ENCODE measurements at regions not wholly inside any gene's neighbourhood (a gene's known extent, or its start where the extent isn't known, plus 50 kb on each side); places are given as distances from the start of the nearest gene placed in this dataset.

DNA sequence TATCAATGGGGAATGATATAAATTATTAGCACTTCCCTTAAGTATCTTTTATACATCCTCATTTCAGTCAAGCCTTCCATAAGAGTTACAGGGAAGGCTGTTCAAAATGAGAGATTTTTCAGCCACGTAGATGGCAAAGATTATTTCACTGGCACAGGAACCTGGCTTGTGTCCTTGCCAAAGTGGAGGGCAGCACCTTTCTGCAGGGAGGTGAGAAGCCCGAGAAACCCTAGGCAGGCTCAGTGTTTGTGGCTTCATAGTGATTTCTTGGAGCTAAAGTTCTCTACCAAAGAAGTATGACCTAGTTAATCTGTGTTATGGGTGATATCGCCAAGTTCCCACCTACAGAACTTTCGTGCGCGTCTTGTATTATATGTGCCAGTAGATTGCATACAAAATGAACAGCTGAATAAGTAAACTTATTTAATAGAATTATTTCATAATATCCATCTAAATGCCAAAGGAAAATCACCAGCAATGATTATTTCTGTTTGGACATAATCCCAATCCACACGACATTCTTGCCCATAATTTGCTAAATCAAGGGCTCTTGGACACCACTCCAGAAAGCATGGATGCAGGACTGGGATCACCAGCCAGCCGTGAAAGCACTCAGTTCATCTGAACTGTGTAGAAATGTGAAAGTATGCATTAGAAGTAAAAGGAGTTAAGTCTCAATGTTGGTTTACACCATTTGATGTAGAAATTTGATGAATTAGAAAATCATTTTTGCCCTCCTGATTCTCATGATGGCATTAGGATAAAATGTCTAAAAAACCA, 150.4 kb upstream of the RNF32 start:
- Histone ChIP-seq H3K27me3 (ENCODE audit: control insufficient read depth in 1 of 2, insufficient read depth in 2 of 2, low read length in 1 of 2) (no peaks in the 10 kb centered on the region), H3K27ac (ENCODE audit: low read depth in 1 of 2, low read length in 2 of 2) (no peak overlapping the region), H3K36me3 (ENCODE audit: control insufficient read depth in 1 of 2, insufficient read depth in 2 of 2, low read length in 1 of 2) (no peaks in the 10 kb centered on the region), H3K9me3 (ENCODE audit: control insufficient read depth, low read length) (no peaks in the 10 kb centered on the region), H3K4me3 (ENCODE audit: low read length in 2 of 2) (no peak overlapping the region), H3K4me1 (ENCODE audit: control insufficient read depth in 1 of 2, insufficient read depth in 2 of 2, low read length in 2 of 2) (no peaks in the 10 kb centered on the region)
- 80 to 82% methylated on average over 8 of the region's 8 CpGs for WGBS, 2 donors
- intact Hi-C loops (cut with DNase I) = no loop called here
- ATAC-seq (ENCODE audit: low FRiP score) = no peak
- no peak for DNase-seq

DNA sequence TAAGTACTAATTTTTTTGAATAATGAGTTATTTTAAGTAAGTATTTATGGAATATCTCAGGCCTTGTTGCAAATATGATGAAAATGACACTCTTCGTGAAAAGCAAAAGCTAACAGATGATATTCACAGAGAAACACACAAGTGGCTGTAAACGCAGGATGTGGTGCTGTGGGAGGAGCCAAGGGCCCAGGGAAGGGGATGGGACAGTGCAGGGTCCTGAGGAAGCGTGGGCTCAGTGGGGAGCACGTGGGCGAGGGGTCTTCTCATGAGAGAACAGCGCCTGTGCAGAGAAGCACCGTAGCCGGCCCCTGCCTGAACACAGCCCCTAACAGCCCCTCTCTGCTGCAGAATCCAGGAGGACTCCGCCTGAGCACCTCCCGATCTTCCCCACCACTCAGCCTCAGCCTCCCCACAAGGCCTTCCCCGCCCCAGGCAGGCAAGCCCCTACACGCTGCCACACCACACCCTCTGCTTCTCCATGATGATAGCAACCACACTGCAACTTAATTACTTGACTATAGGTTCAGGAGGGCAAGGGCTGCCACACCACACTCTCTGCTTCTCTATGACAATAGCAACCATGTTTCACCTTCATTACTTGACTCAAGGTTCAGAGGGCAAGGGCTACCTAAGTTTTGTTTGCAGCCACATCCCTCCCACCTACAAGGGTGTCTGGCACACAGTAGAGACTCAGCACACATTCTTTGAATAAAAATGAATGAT, 152.6 kb upstream of the RNF32 start:
- DNase-seq = no peak
- no peak for ATAC-seq (ENCODE audit: low FRiP score)
- 66 to 67% methylated on average over 12 of the region's 12 CpGs for WGBS, 2 donors
- Histone ChIP-seq H3K4me1 (ENCODE audit: control insufficient read depth in 1 of 2, insufficient read depth in 2 of 2, low read length in 2 of 2) (no peaks in the 10 kb centered on the region), H3K27ac (ENCODE audit: low read depth in 1 of 2, low read length in 2 of 2) (no peak overlapping the region), H3K4me3 (ENCODE audit: low read length in 2 of 2) (no peak overlapping the region), H3K36me3 (ENCODE audit: control insufficient read depth in 1 of 2, insufficient read depth in 2 of 2, low read length in 1 of 2) (no peaks in the 10 kb centered on the region), H3K9me3 (ENCODE audit: control insufficient read depth, low read length) (no peaks in the 10 kb centered on the region), H3K27me3 (ENCODE audit: control insufficient read depth in 1 of 2, insufficient read depth in 2 of 2, low read length in 1 of 2) (no peaks in the 10 kb centered on the region)
- intact Hi-C loops (cut with DNase I) = no loop called here

DNA sequence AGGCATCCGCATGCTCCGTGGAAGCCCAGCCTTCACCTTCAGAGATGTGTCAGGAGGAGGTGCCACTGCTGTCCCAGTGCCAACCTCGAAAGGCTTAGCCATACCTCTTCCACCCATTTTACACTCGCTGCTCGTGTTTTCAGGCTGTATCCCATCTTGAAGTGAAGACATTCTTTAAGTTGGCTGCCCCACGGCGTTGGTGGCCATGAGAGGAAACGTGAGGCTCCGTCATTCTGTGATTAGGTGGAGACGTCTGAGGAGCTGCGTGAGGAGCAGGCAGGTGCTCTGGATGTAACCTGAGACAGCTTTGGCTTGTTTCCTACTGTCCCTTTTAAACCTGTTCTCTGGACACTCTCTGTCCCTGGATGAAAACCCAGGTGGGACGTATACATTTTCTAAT, 159.9 kb upstream of the RNF32 start:
- Histone ChIP-seq H3K27ac (ENCODE audit: low read depth in 1 of 2, low read length in 2 of 2) (no peak overlapping the region), H3K36me3 (ENCODE audit: control insufficient read depth in 1 of 2, insufficient read depth in 2 of 2, low read length in 1 of 2) (no peaks in the 10 kb centered on the region), H3K9me3 (ENCODE audit: control insufficient read depth, low read length) (no peaks in the 10 kb centered on the region), H3K27me3 (ENCODE audit: control insufficient read depth in 1 of 2, insufficient read depth in 2 of 2, low read length in 1 of 2) (no peaks in the 10 kb centered on the region), H3K4me1 (ENCODE audit: control insufficient read depth in 1 of 2, insufficient read depth in 2 of 2, low read length in 2 of 2) (no peaks in the 10 kb centered on the region), H3K4me3 (ENCODE audit: low read length in 2 of 2) (no peak overlapping the region)
- intact Hi-C loops (cut with DNase I) = no loop called here
- DNase-seq (no peak), ATAC-seq (ENCODE audit: low FRiP score) (no peak)
- 75 to 80% methylated on average over 12 of the region's 12 CpGs for WGBS, 2 donors

DNA sequence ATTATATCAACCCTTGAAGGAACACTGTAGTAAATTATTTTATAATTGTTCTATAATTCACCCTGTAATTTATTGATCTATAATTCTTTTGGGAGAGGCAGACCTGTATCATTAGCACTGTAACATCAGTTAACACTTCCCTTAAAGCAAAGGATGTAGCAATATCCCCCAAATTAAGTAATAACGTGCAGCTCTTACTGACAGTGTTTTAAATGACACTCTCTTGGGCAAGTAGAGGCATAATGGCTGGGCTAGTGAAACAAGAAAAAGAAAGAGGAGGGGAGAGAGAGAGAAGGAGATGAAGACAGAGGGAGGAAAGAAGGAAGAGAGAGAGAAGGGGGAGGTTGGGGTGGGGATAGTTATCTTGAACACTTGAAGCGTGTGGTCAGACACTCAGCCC, 161.0 kb upstream of the RNF32 start:
- Histone ChIP-seq H3K4me3 (ENCODE audit: low read length in 2 of 2) (no peak overlapping the region), H3K4me1 (ENCODE audit: control insufficient read depth in 1 of 2, insufficient read depth in 2 of 2, low read length in 2 of 2) (no peaks in the 10 kb centered on the region), H3K36me3 (ENCODE audit: control insufficient read depth in 1 of 2, insufficient read depth in 2 of 2, low read length in 1 of 2) (no peaks in the 10 kb centered on the region), H3K27ac (ENCODE audit: low read depth in 1 of 2, low read length in 2 of 2) (no peak overlapping the region), H3K9me3 (ENCODE audit: control insufficient read depth, low read length) (no peaks in the 10 kb centered on the region), H3K27me3 (ENCODE audit: control insufficient read depth in 1 of 2, insufficient read depth in 2 of 2, low read length in 1 of 2) (no peaks in the 10 kb centered on the region)
- intact Hi-C loops (cut with DNase I) = no loop called here
- 48% methylated on average over 2 of the region's 2 CpGs for WGBS, 2 donors
- no peak for ATAC-seq (ENCODE audit: low FRiP score)
- no peak for DNase-seq

DNA sequence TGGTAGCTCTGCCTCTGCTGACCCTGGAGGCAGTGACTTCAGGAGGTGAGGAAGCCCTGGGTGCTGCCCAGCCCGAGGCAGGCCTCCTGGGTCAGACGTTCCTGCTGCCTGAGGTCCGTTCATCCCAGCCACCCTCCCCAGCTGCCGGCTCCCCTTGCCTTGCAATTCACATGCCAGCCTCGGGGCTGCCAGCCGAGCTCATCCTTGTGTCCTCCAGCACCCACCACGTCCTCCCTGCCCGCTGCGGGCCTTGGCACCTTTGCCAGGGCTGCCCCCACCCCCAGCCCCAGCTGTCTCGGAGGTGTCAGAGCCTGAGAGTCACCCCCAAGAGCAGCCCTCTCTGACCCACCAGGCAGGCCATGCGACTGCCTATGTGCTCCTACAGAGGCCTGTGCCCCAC, 162.1 kb upstream of the RNF32 start:
- no peaks in the 10 kb centered on the region for H3K36me3 ChIP-seq (ENCODE audit: control insufficient read depth in 1 of 2, insufficient read depth in 2 of 2, low read length in 1 of 2)
- no peaks in the 10 kb centered on the region for H3K4me1 ChIP-seq (ENCODE audit: control insufficient read depth in 1 of 2, insufficient read depth in 2 of 2, low read length in 2 of 2)
- no peaks in the 10 kb centered on the region for H3K9me3 ChIP-seq (ENCODE audit: control insufficient read depth, low read length)
- ATAC-seq (ENCODE audit: low FRiP score) (peak; percentile 60), DNase-seq (no peak)
- H3K27me3 ChIP-seq (ENCODE audit: control insufficient read depth in 1 of 2, insufficient read depth in 2 of 2, low read length in 1 of 2) = no peaks in the 10 kb centered on the region
- WGBS, 2 donors = 75 to 81% methylated on average over 11 of the region's 11 CpGs
- H3K27ac ChIP-seq (ENCODE audit: low read depth in 1 of 2, low read length in 2 of 2) = no peak overlapping the region
- intact Hi-C loops (cut with DNase I) = no loop called here
- no peak overlapping the region for H3K4me3 ChIP-seq (ENCODE audit: low read length in 2 of 2)

DNA sequence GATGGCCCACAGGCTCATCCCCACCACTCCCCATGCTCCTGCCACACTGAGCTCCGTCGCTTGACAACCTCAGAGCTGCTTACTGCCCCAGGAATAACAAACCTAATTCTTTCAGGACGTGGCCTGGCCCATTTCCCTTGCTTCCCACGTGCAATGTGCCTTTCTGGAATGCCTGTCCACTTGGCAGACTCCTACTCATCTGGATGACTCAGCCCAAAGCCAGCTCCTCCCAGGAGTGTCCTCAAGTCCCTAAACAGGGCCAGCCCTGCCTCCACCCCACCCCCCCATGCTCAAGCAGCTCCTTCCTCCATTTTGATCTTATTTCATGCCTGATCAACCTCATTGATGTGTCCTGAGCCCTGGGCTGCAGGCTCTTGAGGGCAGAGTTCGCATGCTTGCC, 164.9 kb upstream of the RNF32 start:
- Histone ChIP-seq H3K27me3 (ENCODE audit: control insufficient read depth in 1 of 2, insufficient read depth in 2 of 2, low read length in 1 of 2) (no peaks in the 10 kb centered on the region), H3K36me3 (ENCODE audit: control insufficient read depth in 1 of 2, insufficient read depth in 2 of 2, low read length in 1 of 2) (no peaks in the 10 kb centered on the region), H3K4me3 (ENCODE audit: low read length in 2 of 2) (no peak overlapping the region), H3K27ac (ENCODE audit: low read depth in 1 of 2, low read length in 2 of 2) (no peak overlapping the region), H3K9me3 (ENCODE audit: control insufficient read depth, low read length) (no peaks in the 10 kb centered on the region), H3K4me1 (ENCODE audit: control insufficient read depth in 1 of 2, insufficient read depth in 2 of 2, low read length in 2 of 2) (no peaks in the 10 kb centered on the region)
- intact Hi-C loops (cut with DNase I) = no loop called here
- ATAC-seq (ENCODE audit: low FRiP score) = no peak
- WGBS, 2 donors = 28 to 29% methylated on average over 5 of the region's 5 CpGs
- no peak for DNase-seq

DNA sequence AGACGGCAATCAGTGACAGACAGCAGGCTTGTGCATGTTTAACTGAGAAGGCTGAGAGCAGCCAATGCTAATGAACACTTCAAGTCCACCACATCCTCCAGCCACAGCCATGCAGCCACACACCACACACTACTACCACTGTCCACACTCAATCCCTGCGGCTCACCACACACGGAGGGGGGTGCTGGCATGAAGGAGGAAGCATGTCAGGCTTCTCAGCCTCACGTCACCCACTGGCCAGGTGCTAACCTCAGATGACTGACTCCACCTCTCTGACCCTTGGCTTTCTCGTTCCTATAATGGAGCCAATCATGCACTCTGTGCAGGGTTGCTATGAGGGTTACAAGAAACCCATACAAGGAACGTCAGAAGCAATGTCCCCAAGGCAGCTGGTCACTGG, 165.4 kb upstream of the RNF32 start:
- intact Hi-C loops (cut with DNase I) = no loop called here
- 67 to 70% methylated on average over 6 of the region's 6 CpGs for WGBS, 2 donors
- no peak overlapping the region for H3K4me3 ChIP-seq (ENCODE audit: low read length in 2 of 2)
- no peaks in the 10 kb centered on the region for H3K4me1 ChIP-seq (ENCODE audit: control insufficient read depth in 1 of 2, insufficient read depth in 2 of 2, low read length in 2 of 2)
- H3K36me3 ChIP-seq (ENCODE audit: control insufficient read depth in 1 of 2, insufficient read depth in 2 of 2, low read length in 1 of 2) = no peaks in the 10 kb centered on the region
- H3K27me3 ChIP-seq (ENCODE audit: control insufficient read depth in 1 of 2, insufficient read depth in 2 of 2, low read length in 1 of 2) = no peaks in the 10 kb centered on the region
- no peak overlapping the region for H3K27ac ChIP-seq (ENCODE audit: low read depth in 1 of 2, low read length in 2 of 2)
- no peaks in the 10 kb centered on the region for H3K9me3 ChIP-seq (ENCODE audit: control insufficient read depth, low read length)
- ATAC-seq (ENCODE audit: low FRiP score) (no peak), DNase-seq (no peak)

DNA sequence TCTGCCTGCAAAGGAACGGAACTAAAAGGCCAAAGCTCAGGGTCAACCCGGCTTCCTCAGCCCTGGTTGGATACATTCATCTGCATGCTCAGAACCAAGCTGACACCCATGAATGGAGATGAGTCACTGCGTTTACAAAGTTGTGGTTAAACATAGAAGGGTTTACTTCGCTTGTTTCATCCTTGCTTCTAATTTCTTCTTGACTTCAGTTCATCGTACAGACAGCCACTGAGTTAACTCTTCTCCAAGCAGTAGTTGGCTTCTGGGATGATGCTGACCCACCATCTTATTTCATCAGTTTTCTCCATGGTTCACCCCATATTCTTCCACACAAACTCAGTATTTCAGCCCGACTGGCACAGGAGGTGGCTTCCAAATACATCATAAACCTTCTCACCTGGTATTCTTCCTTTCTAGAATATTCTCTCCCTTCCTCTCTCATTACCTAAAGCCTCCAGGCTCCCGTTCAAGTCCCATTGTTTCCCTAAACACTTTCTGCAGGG, 166.3 kb upstream of the RNF32 start:
- Histone ChIP-seq H3K27me3 (ENCODE audit: control insufficient read depth in 1 of 2, insufficient read depth in 2 of 2, low read length in 1 of 2) (no peaks in the 10 kb centered on the region), H3K36me3 (ENCODE audit: control insufficient read depth in 1 of 2, insufficient read depth in 2 of 2, low read length in 1 of 2) (no peaks in the 10 kb centered on the region), H3K27ac (ENCODE audit: low read depth in 1 of 2, low read length in 2 of 2) (no peak overlapping the region), H3K4me3 (ENCODE audit: low read length in 2 of 2) (no peak overlapping the region), H3K4me1 (ENCODE audit: control insufficient read depth in 1 of 2, insufficient read depth in 2 of 2, low read length in 2 of 2) (no peaks in the 10 kb centered on the region), H3K9me3 (ENCODE audit: control insufficient read depth, low read length) (no peaks in the 10 kb centered on the region)
- 72 to 73% methylated on average over 7 of the region's 7 CpGs for WGBS, 2 donors
- DNase-seq = no peak
- ATAC-seq (ENCODE audit: low FRiP score) = no peak
- intact Hi-C loops (cut with DNase I) = no loop called here
